ENCODE measurements at regions not wholly inside any gene's neighbourhood (a gene's known extent, or its start where the extent isn't known, plus 50 kb on each side); places are given as distances from the start of the nearest gene placed in this dataset.
"Not testable (repeated sequence)": the region's sequence is repeated elsewhere in the genome, so short reads cannot be mapped to it uniquely, and the experiment has no call there.

DNA sequence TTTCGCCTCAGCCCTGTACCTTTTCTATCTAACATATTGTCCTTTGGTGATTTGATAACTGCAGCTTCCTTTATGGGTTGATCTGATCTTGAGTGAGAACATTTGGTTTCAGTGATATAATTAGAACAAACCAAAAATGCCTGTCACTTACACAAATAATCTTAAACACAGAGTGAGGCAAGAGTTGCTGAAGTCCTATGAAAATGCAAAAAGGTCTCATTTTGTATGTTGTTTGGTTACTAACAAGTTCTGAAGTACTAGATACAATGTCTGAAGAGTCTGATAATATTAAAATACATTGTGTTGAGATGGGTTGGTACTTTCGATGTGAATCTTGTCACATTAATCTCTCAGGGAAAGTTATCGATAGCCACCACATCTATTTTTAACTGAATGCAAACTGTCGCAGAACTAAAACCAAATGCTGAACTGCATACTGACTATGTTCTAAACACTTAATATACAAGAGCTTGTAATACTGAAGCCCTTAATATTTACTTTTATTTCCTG lies 70.4 kb upstream of the TMED7 start:
- DNase-seq (ENCODE audit: low spot score) (no peak), ATAC-seq (ENCODE audit: insufficient number of reproducible peaks, low FRiP score, low read depth) (no peak)
- no peaks in the 10 kb centered on the region for H3K36me3 ChIP-seq
- no peak overlapping the region for H3K27ac ChIP-seq
- H3K9me3 ChIP-seq = no peaks in the 10 kb centered on the region
- TF ChIP-seq, protein P1, sequence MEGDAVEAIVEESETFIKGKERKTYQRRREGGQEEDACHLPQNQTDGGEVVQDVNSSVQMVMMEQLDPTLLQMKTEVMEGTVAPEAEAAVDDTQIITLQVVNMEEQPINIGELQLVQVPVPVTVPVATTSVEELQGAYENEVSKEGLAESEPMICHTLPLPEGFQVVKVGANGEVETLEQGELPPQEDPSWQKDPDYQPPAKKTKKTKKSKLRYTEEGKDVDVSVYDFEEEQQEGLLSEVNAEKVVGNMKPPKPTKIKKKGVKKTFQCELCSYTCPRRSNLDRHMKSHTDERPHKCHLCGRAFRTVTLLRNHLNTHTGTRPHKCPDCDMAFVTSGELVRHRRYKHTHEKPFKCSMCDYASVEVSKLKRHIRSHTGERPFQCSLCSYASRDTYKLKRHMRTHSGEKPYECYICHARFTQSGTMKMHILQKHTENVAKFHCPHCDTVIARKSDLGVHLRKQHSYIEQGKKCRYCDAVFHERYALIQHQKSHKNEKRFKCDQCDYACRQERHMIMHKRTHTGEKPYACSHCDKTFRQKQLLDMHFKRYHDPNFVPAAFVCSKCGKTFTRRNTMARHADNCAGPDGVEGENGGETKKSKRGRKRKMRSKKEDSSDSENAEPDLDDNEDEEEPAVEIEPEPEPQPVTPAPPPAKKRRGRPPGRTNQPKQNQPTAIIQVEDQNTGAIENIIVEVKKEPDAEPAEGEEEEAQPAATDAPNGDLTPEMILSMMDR (IDR thresholded peaks at IDR 0.05) = no peak
- no peaks in the 10 kb centered on the region for H3K27me3 ChIP-seq (replicated peaks; ENCODE audit: insufficient read depth)
- H3K4me3 ChIP-seq = no peak overlapping the region
- H3K4me1 ChIP-seq (ENCODE audit: control insufficient read depth in 1 of 2, low read depth in 2 of 2) = no peaks in the 10 kb centered on the region

- Histone ChIP-seq H3K27me3 (replicated peaks; ENCODE audit: insufficient read depth) (no peaks in the 10 kb centered on the region), H3K36me3 (no peaks in the 10 kb centered on the region), H3K4me1 (ENCODE audit: control insufficient read depth in 1 of 2, low read depth in 2 of 2) (no peaks in the 10 kb centered on the region), H3K27ac (no peak overlapping the region), H3K9me3 (no peaks in the 10 kb centered on the region), H3K4me3 (no peak overlapping the region)
- DNase-seq (ENCODE audit: low spot score) (no peak), ATAC-seq (ENCODE audit: insufficient number of reproducible peaks, low FRiP score, low read depth) (no peak)
- TF ChIP-seq, protein P1 (IDR thresholded peaks at IDR 0.05) = no peak
Measured at GRCh38 chr5:115695310-115695880, 69.6 kb upstream of the TMED7 start.

GRCh38 chr5:115691814-115692213 lies 66.0 kb upstream of the TMED7 start:
- H3K27me3 ChIP-seq (replicated peaks; ENCODE audit: insufficient read depth); H3K9me3 ChIP-seq; H3K4me1 ChIP-seq (ENCODE audit: control insufficient read depth in 1 of 2, low read depth in 2 of 2); ATAC-seq (ENCODE audit: insufficient number of reproducible peaks, low FRiP score, low read depth); H3K27ac ChIP-seq; DNase-seq (ENCODE audit: low spot score); H3K36me3 ChIP-seq; H3K4me3 ChIP-seq: not testable (repeated sequence)

GRCh38 chr5:115686738-115687074 lies 60.9 kb upstream of the TMED7 start:
- Histone ChIP-seq H3K36me3 (no peaks in the 10 kb centered on the region), H3K4me3 (peak overlapping the region; percentile 57), H3K27ac (peak overlapping the region; percentile 37 to 76), H3K27me3 (replicated peaks; ENCODE audit: insufficient read depth) (no peaks in the 10 kb centered on the region), H3K9me3 (no peaks in the 10 kb centered on the region), H3K4me1 (ENCODE audit: control insufficient read depth in 1 of 2, low read depth in 2 of 2) (peaks cover 21% of the 10 kb centered on the region in 2 donors)
- TF ChIP-seq, protein P1 (IDR thresholded peaks at IDR 0.05) = no peak
- peak; percentile 88 for ATAC-seq (ENCODE audit: insufficient number of reproducible peaks, low FRiP score, low read depth)
- no peak for DNase-seq (ENCODE audit: low spot score)

DNA sequence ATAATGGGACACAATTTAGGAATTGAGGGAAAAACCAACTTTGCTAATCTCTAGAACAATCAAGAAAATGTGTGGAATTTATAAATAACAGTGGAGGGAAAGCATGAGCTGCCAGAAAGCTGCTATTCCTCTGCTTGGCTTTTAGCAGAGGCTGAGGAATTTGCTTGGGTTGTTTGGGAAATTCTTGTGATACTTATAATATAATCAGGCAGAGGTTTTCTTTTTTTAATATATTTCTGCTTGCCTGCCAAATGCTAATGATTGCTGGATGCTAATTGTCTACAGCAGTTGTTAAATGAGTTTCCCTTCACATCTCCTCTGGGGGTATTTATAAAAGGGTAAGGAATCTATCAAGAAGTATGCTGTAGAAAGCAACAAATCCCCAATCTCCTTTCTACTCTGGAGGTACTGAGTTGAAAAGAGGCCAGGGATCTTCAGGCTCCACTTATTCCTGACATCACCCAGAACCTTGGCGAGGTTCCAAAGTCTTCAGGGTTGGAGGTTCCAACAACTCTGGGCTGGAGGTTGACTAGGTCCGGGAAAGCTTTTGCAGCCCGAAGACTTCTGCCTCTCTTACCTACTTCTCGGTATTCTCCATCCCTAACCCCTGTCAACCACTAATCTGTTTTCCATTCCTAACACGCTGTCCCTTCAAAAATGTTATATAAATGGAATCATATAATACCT lies 60.4 kb upstream of the TMED7 start:
- H3K4me1 ChIP-seq (ENCODE audit: control insufficient read depth in 1 of 2, low read depth in 2 of 2) = peaks cover 21% of the 10 kb centered on the region in 2 donors
- H3K4me3 ChIP-seq = peak overlapping the region; percentile 57
- ATAC-seq (ENCODE audit: insufficient number of reproducible peaks, low FRiP score, low read depth) (peak; percentile 33), DNase-seq (ENCODE audit: low spot score) (no peak)
- H3K27me3 ChIP-seq (replicated peaks; ENCODE audit: insufficient read depth) = no peaks in the 10 kb centered on the region
- H3K27ac ChIP-seq = peak overlapping the region; percentile 37 to 76
- TF ChIP-seq, protein P1 (IDR thresholded peaks at IDR 0.05) = no peak
- H3K36me3 ChIP-seq = no peaks in the 10 kb centered on the region
- H3K9me3 ChIP-seq = no peaks in the 10 kb centered on the region
